Gastrocnemius medialis (tissue), 4 donors: ENCODE measurements at regions not wholly inside any gene's neighbourhood (a gene's known extent, or its start where the extent isn't known, plus 50 kb on each side); places are given as distances from the start of the nearest gene placed in this dataset.

Experiments used
- POLR2A ChIP-seq, 2 donors: fragments of 450-650 bp; IDR thresholded peaks; one replicate each; pipeline ENCODE4 v1.6.1; 2017; ENCODE audit warnings: antibody characterized with exemption in 2 of 2, mild to moderate bottlenecking in 2 of 2, moderate library complexity in 2 of 2
- TF ChIP-seq, protein P1 (sequence below), 5 experiments: fragments of 450-650 bp in 3 of 5; fragments of 200-600 bp in 2 of 5; sonication (generic) in 2 of 5; IDR thresholded peaks in 4 of 5; conservative IDR thresholded peaks in 1 of 5; 1 replicate in 4 of 5; 2 replicates in 1 of 5; pipeline ENCODE4 v1.5.1; 2016 to 2019; ENCODE audit warnings: antibody characterized with exemption in 5 of 5, mild to moderate bottlenecking in 3 of 5, moderate library complexity in 3 of 5

DNA sequence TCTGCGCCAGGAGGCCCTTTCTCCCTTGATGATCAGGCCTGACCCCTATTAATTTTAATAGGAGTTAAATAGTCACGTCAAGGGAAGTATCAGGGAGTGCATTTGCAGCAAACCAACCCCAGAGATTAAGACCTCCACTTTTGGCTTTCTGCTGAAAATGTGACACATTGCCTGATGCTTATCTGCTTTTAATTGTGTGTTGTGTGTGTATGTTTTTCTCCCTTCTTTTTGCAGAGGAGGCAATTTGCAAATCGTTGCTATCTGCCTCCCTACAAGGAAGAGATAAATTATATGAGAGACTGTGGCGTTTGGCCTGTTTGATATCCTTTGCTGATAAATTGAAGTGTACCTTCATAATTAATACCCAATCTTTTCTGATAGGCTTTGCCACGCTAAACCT is 822.9 kb downstream of the VRK1 start:
- TF ChIP-seq, protein P1, sequence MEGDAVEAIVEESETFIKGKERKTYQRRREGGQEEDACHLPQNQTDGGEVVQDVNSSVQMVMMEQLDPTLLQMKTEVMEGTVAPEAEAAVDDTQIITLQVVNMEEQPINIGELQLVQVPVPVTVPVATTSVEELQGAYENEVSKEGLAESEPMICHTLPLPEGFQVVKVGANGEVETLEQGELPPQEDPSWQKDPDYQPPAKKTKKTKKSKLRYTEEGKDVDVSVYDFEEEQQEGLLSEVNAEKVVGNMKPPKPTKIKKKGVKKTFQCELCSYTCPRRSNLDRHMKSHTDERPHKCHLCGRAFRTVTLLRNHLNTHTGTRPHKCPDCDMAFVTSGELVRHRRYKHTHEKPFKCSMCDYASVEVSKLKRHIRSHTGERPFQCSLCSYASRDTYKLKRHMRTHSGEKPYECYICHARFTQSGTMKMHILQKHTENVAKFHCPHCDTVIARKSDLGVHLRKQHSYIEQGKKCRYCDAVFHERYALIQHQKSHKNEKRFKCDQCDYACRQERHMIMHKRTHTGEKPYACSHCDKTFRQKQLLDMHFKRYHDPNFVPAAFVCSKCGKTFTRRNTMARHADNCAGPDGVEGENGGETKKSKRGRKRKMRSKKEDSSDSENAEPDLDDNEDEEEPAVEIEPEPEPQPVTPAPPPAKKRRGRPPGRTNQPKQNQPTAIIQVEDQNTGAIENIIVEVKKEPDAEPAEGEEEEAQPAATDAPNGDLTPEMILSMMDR (IDR thresholded peaks at IDR 0.05 in 4 of 5, conservative IDR thresholded peaks at IDR 0.05 in 1 of 5) = no peak
- TF ChIP-seq POLR2A (IDR thresholded peaks at IDR 0.05) = no peak
